ENCODE measurements at regions not wholly inside any gene's neighbourhood (a gene's known extent, or its start where the extent isn't known, plus 50 kb on each side); places are given as distances from the start of the nearest gene placed in this dataset.

DNA sequence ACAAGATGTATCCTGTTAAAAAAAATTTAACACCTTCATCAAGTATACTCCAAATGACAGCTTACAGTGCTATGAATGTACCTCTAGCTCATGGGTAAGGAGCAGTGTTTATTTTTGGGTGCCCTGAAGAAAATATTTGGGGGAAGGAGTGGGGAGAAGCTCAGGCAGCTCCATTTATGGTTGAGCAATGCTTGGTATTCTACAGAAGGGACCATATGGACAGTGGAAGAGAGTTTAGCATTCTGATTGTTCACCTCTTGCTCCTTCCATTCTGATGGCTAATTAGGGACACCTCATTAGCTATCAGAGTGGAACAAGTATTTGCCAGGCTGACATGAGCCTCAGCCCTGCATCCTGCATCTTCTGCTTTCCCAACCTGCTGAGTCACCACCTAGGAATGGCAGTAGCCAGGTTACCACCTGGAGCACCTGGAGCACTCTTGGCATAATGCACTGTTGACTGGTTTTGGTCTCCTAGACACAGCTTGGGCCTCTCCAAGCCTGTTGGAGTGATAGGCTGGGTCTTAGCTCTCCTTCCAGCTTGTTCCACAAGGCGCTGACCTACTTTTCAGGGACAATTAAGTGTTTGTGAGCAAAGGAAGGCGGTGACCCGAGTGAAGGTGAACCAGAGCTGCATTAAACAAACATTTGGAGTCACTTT, 62.0 kb upstream of the MACF1 start:
- TF ChIP-seq, protein P1, sequence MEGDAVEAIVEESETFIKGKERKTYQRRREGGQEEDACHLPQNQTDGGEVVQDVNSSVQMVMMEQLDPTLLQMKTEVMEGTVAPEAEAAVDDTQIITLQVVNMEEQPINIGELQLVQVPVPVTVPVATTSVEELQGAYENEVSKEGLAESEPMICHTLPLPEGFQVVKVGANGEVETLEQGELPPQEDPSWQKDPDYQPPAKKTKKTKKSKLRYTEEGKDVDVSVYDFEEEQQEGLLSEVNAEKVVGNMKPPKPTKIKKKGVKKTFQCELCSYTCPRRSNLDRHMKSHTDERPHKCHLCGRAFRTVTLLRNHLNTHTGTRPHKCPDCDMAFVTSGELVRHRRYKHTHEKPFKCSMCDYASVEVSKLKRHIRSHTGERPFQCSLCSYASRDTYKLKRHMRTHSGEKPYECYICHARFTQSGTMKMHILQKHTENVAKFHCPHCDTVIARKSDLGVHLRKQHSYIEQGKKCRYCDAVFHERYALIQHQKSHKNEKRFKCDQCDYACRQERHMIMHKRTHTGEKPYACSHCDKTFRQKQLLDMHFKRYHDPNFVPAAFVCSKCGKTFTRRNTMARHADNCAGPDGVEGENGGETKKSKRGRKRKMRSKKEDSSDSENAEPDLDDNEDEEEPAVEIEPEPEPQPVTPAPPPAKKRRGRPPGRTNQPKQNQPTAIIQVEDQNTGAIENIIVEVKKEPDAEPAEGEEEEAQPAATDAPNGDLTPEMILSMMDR (IDR thresholded peaks at IDR 0.05; ENCODE audit: low read depth, low read length), result no peak
- no peak for DNase-seq (ENCODE audit: extremely low read depth, low read depth)

DNA sequence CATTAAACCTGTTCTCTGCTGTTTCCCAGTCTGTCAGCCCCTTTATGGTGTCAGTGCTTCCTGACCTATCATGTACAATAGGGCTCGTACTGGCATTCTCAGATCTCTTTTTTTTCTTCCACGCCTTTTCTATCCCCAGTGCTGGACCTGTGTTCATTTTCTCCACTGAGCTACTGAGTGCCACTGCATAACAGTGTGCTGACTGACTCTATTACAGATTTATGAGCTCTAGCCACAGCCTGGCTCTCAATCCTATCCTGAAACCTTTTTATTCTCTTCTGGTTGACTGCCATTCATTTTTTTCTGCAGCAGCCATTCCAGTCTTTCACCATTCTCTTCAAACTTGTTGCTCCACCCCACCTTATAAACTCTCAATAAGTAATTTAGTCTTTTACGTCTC, 59.6 kb upstream of the MACF1 start:
- TF ChIP-seq, protein P1 (IDR thresholded peaks at IDR 0.05; ENCODE audit: low read depth, low read length), result no peak
- no peak for DNase-seq (ENCODE audit: extremely low read depth, low read depth)

DNA sequence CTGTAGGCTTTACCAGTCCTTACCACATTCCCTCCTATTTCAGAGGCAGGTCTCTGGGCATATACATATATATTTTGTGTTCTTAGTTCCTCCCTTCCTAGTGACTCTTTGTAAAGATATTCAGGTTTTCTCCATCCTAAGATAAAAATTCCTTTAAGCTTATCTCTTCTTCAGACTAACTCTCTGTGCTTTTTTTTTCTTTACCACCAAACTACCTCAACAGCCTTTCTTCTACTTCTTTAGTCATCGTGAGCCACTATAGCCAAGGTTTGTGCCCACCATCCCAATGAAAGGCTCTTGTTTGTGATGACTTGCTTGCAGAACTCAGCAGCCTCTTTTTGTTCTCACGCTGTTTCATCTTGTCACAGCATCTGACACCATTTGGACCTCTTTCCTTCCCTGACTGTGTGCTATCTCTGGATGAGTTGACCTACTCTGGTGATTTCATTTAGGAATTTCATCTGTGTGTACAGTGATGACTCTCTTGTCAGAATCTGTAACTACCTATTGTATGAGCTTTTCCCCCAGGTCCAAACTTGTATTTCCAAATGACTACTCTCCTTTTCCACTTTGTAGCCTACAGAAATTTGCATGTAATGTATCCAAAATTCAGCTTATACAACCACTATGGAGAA, 59.0 kb upstream of the MACF1 start:
- TF ChIP-seq, protein P1 (IDR thresholded peaks at IDR 0.05; ENCODE audit: low read depth, low read length), result no peak
- DNase-seq (ENCODE audit: extremely low read depth, low read depth), result no peak

DNA sequence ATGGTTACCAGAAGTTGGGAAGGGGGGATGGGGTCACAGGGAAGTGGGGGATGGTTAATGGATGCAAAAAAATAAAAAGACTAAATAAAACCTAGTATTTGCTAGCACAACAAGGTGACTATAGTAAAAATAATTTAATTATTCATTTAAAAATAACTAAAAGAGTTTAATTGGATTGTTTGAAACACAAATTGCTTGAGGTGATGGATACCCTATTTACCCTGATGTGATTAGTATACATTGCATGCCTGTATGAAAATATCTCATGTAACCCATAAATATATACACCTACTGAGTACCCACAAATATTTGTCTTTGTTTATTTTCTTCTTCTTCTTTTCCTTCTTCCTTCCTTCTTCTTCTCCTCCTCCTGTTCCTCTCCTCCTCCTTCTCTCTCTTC, 57.8 kb upstream of the MACF1 start:
- DNase-seq (ENCODE audit: extremely low read depth, low read depth), result no peak
- TF ChIP-seq, protein P1 (IDR thresholded peaks at IDR 0.05; ENCODE audit: low read depth, low read length), result no peak

DNA sequence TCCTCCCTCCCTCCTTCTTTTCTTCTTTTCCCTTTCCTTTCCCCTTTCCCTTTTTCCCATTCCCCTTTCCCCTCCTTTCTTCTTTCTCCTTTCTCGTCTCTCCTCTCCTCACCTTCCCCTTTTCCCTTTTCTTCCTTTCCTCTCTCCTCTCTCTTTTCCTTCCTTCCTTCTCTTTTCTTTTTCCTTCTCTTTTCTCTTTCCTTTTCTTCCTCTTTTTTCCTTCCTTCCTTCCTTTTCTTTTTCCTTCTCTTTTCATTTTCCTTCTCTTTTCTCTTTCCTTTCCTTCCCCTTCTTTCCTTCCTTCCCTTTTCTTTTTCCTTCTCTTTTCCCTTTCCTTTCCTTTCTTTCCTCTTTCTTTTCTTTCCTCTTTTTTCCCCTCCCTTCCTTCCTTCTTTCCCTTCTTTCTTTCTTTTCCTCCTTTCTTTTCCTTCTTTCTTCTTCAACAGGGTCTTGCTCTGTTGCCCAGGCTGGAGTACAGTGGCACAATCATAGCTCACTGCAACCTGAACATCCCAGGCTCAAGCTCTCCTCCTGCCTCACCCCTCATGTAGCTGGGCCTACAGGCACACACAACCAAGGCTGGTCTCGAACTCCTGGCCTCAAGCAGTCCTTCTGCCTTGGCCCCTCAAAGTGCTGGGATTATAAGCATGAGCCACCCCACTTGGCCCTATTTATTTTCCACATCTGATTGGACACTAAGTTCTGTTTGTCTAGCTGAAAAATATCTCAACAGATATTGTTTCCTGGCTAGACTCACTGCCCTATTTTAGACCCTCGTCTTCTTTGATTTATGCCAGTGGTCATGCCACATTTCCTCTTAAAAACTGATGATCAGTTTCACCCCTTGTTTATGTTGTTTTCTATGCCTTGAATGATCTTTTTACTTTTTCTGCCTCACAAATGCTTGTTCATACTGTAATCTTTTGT, 57.1 kb upstream of the MACF1 start:
- no peak for DNase-seq (ENCODE audit: extremely low read depth, low read depth)
- TF ChIP-seq, protein P1 (IDR thresholded peaks at IDR 0.05; ENCODE audit: low read depth, low read length), result no peak

DNA sequence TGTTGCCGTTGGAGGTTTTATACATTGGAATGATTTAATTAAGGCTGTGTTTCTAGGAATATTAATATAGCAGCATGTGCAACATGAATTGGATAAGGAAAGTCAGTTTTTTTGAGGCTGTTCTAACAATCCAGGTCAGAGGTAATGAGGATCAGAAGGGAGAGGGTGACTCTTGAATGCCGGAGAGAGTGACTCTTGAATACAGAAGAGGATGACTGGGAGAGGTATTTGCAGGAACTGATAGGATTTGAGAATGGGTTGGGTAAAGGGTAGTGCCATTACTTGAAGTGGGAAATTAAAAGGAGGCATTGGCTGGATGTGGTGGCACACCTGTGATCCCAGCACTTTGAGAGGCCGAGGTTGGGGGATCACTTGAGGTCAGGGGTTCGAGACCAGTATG, 55.6 kb upstream of the MACF1 start:
- TF ChIP-seq, protein P1 (IDR thresholded peaks at IDR 0.05; ENCODE audit: low read depth, low read length), result no peak
- DNase-seq (ENCODE audit: extremely low read depth, low read depth), result no peak

DNA sequence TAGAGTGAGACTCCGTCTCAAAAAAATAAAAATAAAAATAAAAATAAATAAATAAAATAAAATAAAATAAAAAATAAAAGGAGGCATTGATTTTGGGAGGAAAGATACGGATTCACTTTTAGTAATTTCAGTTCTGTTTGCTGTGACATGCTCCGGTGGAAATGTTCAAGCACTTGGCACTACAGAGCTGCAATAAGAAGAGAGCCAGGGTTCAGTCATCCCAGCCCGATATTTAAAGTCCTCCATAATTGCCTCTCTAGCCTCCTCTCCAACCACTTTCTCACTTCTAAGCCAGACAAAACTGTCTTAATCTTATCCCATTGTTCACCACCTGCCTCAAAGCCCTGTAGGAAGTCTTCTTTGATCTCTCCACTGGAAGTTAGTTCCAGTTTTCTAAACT, 55.0 kb upstream of the MACF1 start:
- no peak for DNase-seq (ENCODE audit: extremely low read depth, low read depth)
- TF ChIP-seq, protein P1 (IDR thresholded peaks at IDR 0.05; ENCODE audit: low read depth, low read length), result no peak

All from AG09319 (cell line).